Panc1 (cell line): ENCODE measurements at regions not wholly inside any gene's neighbourhood (a gene's known extent, or its start where the extent isn't known, plus 50 kb on each side); places are given as distances from the start of the nearest gene placed in this dataset.

ENCODE experiments used
- CTCF ChIP-seq: fragments of 450-650 bp; IDR thresholded peaks from 2 replicates; pipeline ENCODE4 v1.5.1; 2017; ENCODE audit warnings: mild to moderate bottlenecking
- REST ChIP-seq, 2 experiments: IDR thresholded peaks; 2 replicates each; pipeline ENCODE4 v1.6.1; 2011 to 2012; ENCODE audit warnings: low read depth in 2 of 2, control low read depth in 1 of 2, low read length in 1 of 2, mild to moderate bottlenecking in 1 of 2, moderate library complexity in 1 of 2; ENCODE audit not compliant: insufficient read depth in 1 of 2
- SIN3A ChIP-seq: IDR thresholded peaks from 2 replicates; pipeline ENCODE4 v1.6.1; 2012; ENCODE audit warnings: low read depth, mild to moderate bottlenecking, low read length, moderate library complexity, borderline replicate concordance; ENCODE audit not compliant: insufficient read depth

GRCh38 chr9:108101410-108101809 is 611.8 kb upstream of the KLF4 start:
- TF ChIP-seq REST (IDR thresholded peaks at IDR 0.05; ENCODE audit: insufficient read depth in 1 of 2, low read depth in 2 of 2, low read length in 1 of 2) (no peak), CTCF (no peak), SIN3A (no peak)
